ENCODE measurements at regions not wholly inside any gene's neighbourhood (a gene's known extent, or its start where the extent isn't known, plus 50 kb on each side); places are given as distances from the start of the nearest gene placed in this dataset.
A peak's percentile ranks its signal among the peaks of the same experiment; 100 is the strongest.

DNA sequence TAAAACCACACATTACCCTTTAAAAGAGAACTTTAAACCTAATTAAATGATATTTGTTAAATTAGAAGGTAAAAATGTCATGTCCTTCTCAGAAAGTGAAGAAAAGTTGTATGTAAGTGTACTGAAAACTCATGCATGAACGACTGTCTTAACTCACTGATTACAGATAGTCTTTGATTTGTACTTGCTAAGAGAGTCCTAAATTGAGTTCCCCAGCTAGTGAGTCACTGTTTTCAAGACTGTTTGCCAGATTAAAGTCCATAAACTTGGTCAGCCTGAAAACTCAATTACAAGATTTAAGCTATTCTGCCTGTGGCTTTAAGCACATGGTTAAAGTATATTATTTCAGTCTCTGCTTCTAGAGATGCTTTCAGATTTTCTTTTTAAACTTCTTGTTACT, 124.9 kb upstream of the ZCCHC13 start:
- no peak overlapping the region for H3K4me3 ChIP-seq (replicated peaks in 1 of 4; ENCODE audit: control extremely low read depth in 1 of 4, insufficient read depth in 1 of 4, low read depth in 3 of 4, low read length in 4 of 4)
- H3K9ac ChIP-seq (ENCODE audit: insufficient read depth, low read length), result no peak overlapping the region
- H3K4me2 ChIP-seq (ENCODE audit: extremely low read depth, insufficient read depth, low read length), result no peak overlapping the region
- no peaks in the 10 kb centered on the region for H3K27me3 ChIP-seq (ENCODE audit: control insufficient read depth, insufficient read depth, low read length)
- no peak overlapping the region for H2AFZ ChIP-seq (ENCODE audit: low read length)
- no peaks in the 10 kb centered on the region for H3K9me3 ChIP-seq (ENCODE audit: control insufficient read depth, insufficient read depth, low read depth, low read length)
- DNase-seq (ENCODE audit: low read depth in 2 of 2), result peak; percentile 53 to 71
- TF ChIP-seq, protein P1, sequence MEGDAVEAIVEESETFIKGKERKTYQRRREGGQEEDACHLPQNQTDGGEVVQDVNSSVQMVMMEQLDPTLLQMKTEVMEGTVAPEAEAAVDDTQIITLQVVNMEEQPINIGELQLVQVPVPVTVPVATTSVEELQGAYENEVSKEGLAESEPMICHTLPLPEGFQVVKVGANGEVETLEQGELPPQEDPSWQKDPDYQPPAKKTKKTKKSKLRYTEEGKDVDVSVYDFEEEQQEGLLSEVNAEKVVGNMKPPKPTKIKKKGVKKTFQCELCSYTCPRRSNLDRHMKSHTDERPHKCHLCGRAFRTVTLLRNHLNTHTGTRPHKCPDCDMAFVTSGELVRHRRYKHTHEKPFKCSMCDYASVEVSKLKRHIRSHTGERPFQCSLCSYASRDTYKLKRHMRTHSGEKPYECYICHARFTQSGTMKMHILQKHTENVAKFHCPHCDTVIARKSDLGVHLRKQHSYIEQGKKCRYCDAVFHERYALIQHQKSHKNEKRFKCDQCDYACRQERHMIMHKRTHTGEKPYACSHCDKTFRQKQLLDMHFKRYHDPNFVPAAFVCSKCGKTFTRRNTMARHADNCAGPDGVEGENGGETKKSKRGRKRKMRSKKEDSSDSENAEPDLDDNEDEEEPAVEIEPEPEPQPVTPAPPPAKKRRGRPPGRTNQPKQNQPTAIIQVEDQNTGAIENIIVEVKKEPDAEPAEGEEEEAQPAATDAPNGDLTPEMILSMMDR (conservative IDR thresholded peaks at IDR 0.05 in 1 of 2, IDR thresholded peaks at IDR 0.05 in 1 of 2; ENCODE audit: low read depth in 1 of 2, low read length in 2 of 2), result no peak
- no peak for TF ChIP-seq EZH2 (IDR thresholded peaks at IDR 0.05; ENCODE audit: low read length, missing control alignments)
- H3K27ac ChIP-seq (ENCODE audit: insufficient read depth, low read length), result no peak overlapping the region
- no peaks in the 10 kb centered on the region for H4K20me1 ChIP-seq (ENCODE audit: control insufficient read depth, extremely low read depth, insufficient read depth, low read length)
- H3K79me2 ChIP-seq (ENCODE audit: control insufficient read depth, insufficient read depth, low read length), result no peaks in the 10 kb centered on the region
- no peaks in the 10 kb centered on the region for H3K4me1 ChIP-seq (ENCODE audit: control insufficient read depth, extremely low read depth, insufficient read depth, low read length)
- H3K36me3 ChIP-seq (ENCODE audit: control insufficient read depth, insufficient read depth, low read length), result no peaks in the 10 kb centered on the region

DNA sequence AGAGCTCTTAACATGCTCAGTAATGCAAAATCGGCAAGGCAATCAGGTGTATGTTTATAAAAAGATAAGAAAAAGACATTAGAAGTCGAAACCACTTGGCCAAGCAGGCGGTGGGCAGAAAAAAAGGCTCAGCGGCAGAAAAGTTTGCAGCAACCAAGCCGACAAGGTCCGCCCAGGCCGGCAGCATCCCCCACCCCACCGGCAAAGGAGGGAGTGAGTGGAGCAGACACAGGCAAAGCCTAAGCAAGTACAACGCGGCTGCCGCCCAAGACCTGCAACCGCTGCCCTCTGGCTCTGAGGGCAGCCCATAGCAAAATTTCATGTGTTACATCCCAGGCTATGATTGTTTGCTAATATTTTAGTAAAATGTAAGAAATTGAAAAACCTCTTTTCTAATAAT, 125.4 kb upstream of the ZCCHC13 start:
- Histone ChIP-seq H3K4me3 (replicated peaks in 1 of 4; ENCODE audit: control extremely low read depth in 1 of 4, insufficient read depth in 1 of 4, low read depth in 3 of 4, low read length in 4 of 4) (no peak overlapping the region), H3K27me3 (ENCODE audit: control insufficient read depth, insufficient read depth, low read length) (no peaks in the 10 kb centered on the region), H3K79me2 (ENCODE audit: control insufficient read depth, insufficient read depth, low read length) (no peaks in the 10 kb centered on the region), H3K27ac (ENCODE audit: insufficient read depth, low read length) (no peak overlapping the region), H3K9ac (ENCODE audit: insufficient read depth, low read length) (no peak overlapping the region), H3K36me3 (ENCODE audit: control insufficient read depth, insufficient read depth, low read length) (no peaks in the 10 kb centered on the region), H4K20me1 (ENCODE audit: control insufficient read depth, extremely low read depth, insufficient read depth, low read length) (no peaks in the 10 kb centered on the region), H3K4me1 (ENCODE audit: control insufficient read depth, extremely low read depth, insufficient read depth, low read length) (no peaks in the 10 kb centered on the region), H2AFZ (ENCODE audit: low read length) (no peak overlapping the region), H3K9me3 (ENCODE audit: control insufficient read depth, insufficient read depth, low read depth, low read length) (no peaks in the 10 kb centered on the region), H3K4me2 (ENCODE audit: extremely low read depth, insufficient read depth, low read length) (peak overlapping the region; percentile 44)
- no peak for DNase-seq (ENCODE audit: low read depth in 2 of 2)
- no peak for TF ChIP-seq EZH2 (IDR thresholded peaks at IDR 0.05; ENCODE audit: low read length, missing control alignments)
- TF ChIP-seq, protein P1 (conservative IDR thresholded peaks at IDR 0.05 in 1 of 2, IDR thresholded peaks at IDR 0.05 in 1 of 2; ENCODE audit: low read depth in 1 of 2, low read length in 2 of 2), result no peak

GRCh38 chrX:74171465-74171864, 132.5 kb upstream of the ZCCHC13 start:
- H3K9ac ChIP-seq (ENCODE audit: insufficient read depth, low read length), result no peak overlapping the region
- H3K4me3 ChIP-seq (replicated peaks in 1 of 4; ENCODE audit: control extremely low read depth in 1 of 4, insufficient read depth in 1 of 4, low read depth in 3 of 4, low read length in 4 of 4), result no peak overlapping the region
- H4K20me1 ChIP-seq (ENCODE audit: control insufficient read depth, extremely low read depth, insufficient read depth, low read length), result no peaks in the 10 kb centered on the region
- TF ChIP-seq EZH2 (IDR thresholded peaks at IDR 0.05; ENCODE audit: low read length, missing control alignments), result no peak
- DNase-seq (ENCODE audit: low read depth in 2 of 2), result no peak
- H3K27me3 ChIP-seq (ENCODE audit: control insufficient read depth, insufficient read depth, low read length), result no peaks in the 10 kb centered on the region
- H3K27ac ChIP-seq (ENCODE audit: insufficient read depth, low read length), result no peak overlapping the region
- H3K4me1 ChIP-seq (ENCODE audit: control insufficient read depth, extremely low read depth, insufficient read depth, low read length), result no peaks in the 10 kb centered on the region
- H3K4me2 ChIP-seq (ENCODE audit: extremely low read depth, insufficient read depth, low read length), result no peak overlapping the region
- no peaks in the 10 kb centered on the region for H3K9me3 ChIP-seq (ENCODE audit: control insufficient read depth, insufficient read depth, low read depth, low read length)
- H3K36me3 ChIP-seq (ENCODE audit: control insufficient read depth, insufficient read depth, low read length), result no peaks in the 10 kb centered on the region
- H2AFZ ChIP-seq (ENCODE audit: low read length), result no peak overlapping the region
- H3K79me2 ChIP-seq (ENCODE audit: control insufficient read depth, insufficient read depth, low read length), result no peaks in the 10 kb centered on the region
